ENCODE measurements at regions not wholly inside any gene's neighbourhood (a gene's known extent, or its start where the extent isn't known, plus 50 kb on each side); places are given as distances from the start of the nearest gene placed in this dataset.

GRCh38 chr5:18220631-18221030 lies 586.4 kb downstream of the TAF11L14 start:
- no peak for DNase-seq (ENCODE audit: low read depth)
- no peak overlapping the region for H3K4me3 ChIP-seq (ENCODE audit: low read depth, low read length)
- TF ChIP-seq CTCF (conservative IDR thresholded peaks at IDR 0.05; ENCODE audit: low read depth, low read length), result no peak

- DNase-seq (ENCODE audit: low read depth), result no peak
- no peak overlapping the region for H3K4me3 ChIP-seq (ENCODE audit: low read depth, low read length)
- no peak for TF ChIP-seq CTCF (conservative IDR thresholded peaks at IDR 0.05; ENCODE audit: low read depth, low read length)
Observed at GRCh38 chr5:18236386-18236785, 602.1 kb downstream of the TAF11L14 start.

GRCh38 chr5:18238321-18238720 lies 604.1 kb downstream of the TAF11L14 start:
- TF ChIP-seq CTCF (conservative IDR thresholded peaks at IDR 0.05; ENCODE audit: low read depth, low read length), result no peak
- no peak for DNase-seq (ENCODE audit: low read depth)
- no peak overlapping the region for H3K4me3 ChIP-seq (ENCODE audit: low read depth, low read length)

- no peak for TF ChIP-seq CTCF (conservative IDR thresholded peaks at IDR 0.05; ENCODE audit: low read depth, low read length)
- H3K4me3 ChIP-seq (ENCODE audit: low read depth, low read length), result no peak overlapping the region
- DNase-seq (ENCODE audit: low read depth), result no peak
Observed at GRCh38 chr5:18240971-18241370, 606.7 kb downstream of the TAF11L14 start.

- no peak for DNase-seq (ENCODE audit: low read depth)
- no peak for TF ChIP-seq CTCF (conservative IDR thresholded peaks at IDR 0.05; ENCODE audit: low read depth, low read length)
Observed at GRCh38 chr5:18243846-18244245, 609.6 kb downstream of the TAF11L14 start.

GRCh38 chr5:18244309-18244708 lies 610.0 kb downstream of the TAF11L14 start:
- DNase-seq (ENCODE audit: low read depth), result no peak
- H3K4me3 ChIP-seq (ENCODE audit: low read depth, low read length), result no peak overlapping the region
- TF ChIP-seq CTCF (conservative IDR thresholded peaks at IDR 0.05; ENCODE audit: low read depth, low read length), result no peak

More at GRCh38 chr5:18243846-18244245, 609.6 kb downstream of the TAF11L14 start:
- H3K4me3 ChIP-seq (ENCODE audit: low read depth, low read length), result no peak overlapping the region

GRCh38 chr5:18252559-18252958 lies 618.3 kb downstream of the TAF11L14 start:
- DNase-seq (ENCODE audit: low read depth), result no peak
- H3K4me3 ChIP-seq (ENCODE audit: low read depth, low read length), result no peak overlapping the region
- TF ChIP-seq CTCF (conservative IDR thresholded peaks at IDR 0.05; ENCODE audit: low read depth, low read length), result no peak

All from epithelial cell of proximal tubule (primary cell).